WTC11 (cell line): ENCODE measurements at regions not wholly inside any gene's neighbourhood (a gene's known extent, or its start where the extent isn't known, plus 50 kb on each side); places are given as distances from the start of the nearest gene placed in this dataset.

ENCODE experiments used
- CREB1 ChIP-seq: sonication (generic); formaldehyde crosslinking; IDR thresholded peaks from 2 replicates; pipeline ENCODE4 v1.8.0; 2023; ENCODE audit warnings: mild to moderate bottlenecking, missing genetic modification reagents
- CTCF ChIP-seq: fragments of 200-600 bp; IDR thresholded peaks from 2 replicates; pipeline ENCODE4 v1.8.0; 2022; ENCODE audit warnings: antibody characterized with exemption
- JUN ChIP-seq: sonication (generic); formaldehyde crosslinking; IDR thresholded peaks from 2 replicates; pipeline ENCODE4 v1.8.0; 2023; ENCODE audit warnings: mild to moderate bottlenecking, missing genetic modification reagents
- MLX ChIP-seq: sonication (generic); formaldehyde crosslinking; IDR thresholded peaks from 2 replicates; pipeline ENCODE4 v1.8.1; 2023; ENCODE audit warnings: mild to moderate bottlenecking, missing genetic modification reagents, moderate library complexity
- NFE2L1 ChIP-seq: sonication (generic); formaldehyde crosslinking; IDR thresholded peaks from 2 replicates; pipeline ENCODE4 v1.8.1; 2023; ENCODE audit warnings: missing genetic modification reagents

GRCh38 chr14:86404425-86404824, 874.5 kb downstream of the FLRT2 start:
- TF ChIP-seq CTCF = no peak
- no peak for TF ChIP-seq NFE2L1 (CRISPR knock-in tag)
- no peak for TF ChIP-seq JUN
- TF ChIP-seq CREB1 (CRISPR knock-in tag) = no peak
- TF ChIP-seq MLX (CRISPR knock-in tag) = no peak
